GM12891 (cell line): ENCODE measurements at regions not wholly inside any gene's neighbourhood (a gene's known extent, or its start where the extent isn't known, plus 50 kb on each side); places are given as distances from the start of the nearest gene placed in this dataset.
"Not testable (repeated sequence)": the region's sequence is repeated elsewhere in the genome, so short reads cannot be mapped to it uniquely, and the experiment has no call there.

Experiments
- DNase-seq: peaks from one replicate; pipeline ENCODE4 v3.0.0; 2011; ENCODE audit warnings: low spot score; ENCODE audit not compliant: insufficient read length
- FAIRE-seq: peaks from 2 replicates; lab custom pipeline; 2011; peaks lifted over from hg19 to GRCh38; lab: Jason Lieb, UNC
- PAX5 ChIP-seq: IDR thresholded peaks from 2 replicates; pipeline ENCODE4 v1.6.1; 2011; ENCODE audit warnings: low read length, moderate library complexity, mild to moderate bottlenecking; ENCODE audit not compliant: insufficient read depth, severe bottlenecking
- POLR2A ChIP-seq: IDR thresholded peaks from 2 replicates; pipeline ENCODE4 v1.6.1; 2011; ENCODE audit warnings: low read depth, low read length, control low read depth
- POLR2AphosphoS5 ChIP-seq: IDR thresholded peaks from 2 replicates; pipeline ENCODE4 v1.6.1; 2011; ENCODE audit warnings: low read depth, low read length, control low read depth
- POU2F2 ChIP-seq: IDR thresholded peaks from 2 replicates; pipeline ENCODE4 v1.6.1; 2011; ENCODE audit warnings: low read depth, mild to moderate bottlenecking, control low read depth, low read length, moderate library complexity
- SPI1 ChIP-seq: IDR thresholded peaks from 2 replicates; pipeline ENCODE4 v1.6.1; 2011; ENCODE audit warnings: low read depth, low read length, control low read depth
- TAF1 ChIP-seq: IDR thresholded peaks from 2 replicates; pipeline ENCODE4 v1.6.1; 2011; ENCODE audit warnings: low read depth, low read length, control low read depth

DNA sequence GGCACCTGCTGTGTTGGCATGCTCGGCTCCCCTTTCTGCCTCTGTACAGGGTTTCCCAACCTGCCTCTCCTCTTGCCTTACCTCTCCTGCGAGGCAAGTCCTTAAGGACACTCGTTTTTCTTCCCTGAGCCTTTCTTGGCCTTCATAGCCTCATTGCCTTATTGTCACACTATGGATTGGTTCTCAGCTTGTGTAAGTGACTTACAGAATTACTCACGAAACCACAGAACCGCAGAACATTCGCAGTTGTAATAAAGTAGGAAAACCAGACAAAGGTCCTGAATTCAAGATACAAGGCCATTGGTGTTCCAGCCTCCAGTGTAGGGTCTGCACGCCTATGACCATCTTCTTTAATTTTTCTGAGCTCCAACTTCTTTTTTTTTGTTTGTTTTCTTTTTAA, 317.6 kb upstream of the SMIM21 start:
- DNase-seq, result no peak
- FAIRE-seq, result no peak
- TF ChIP-seq POLR2A (no peak), POU2F2 (no peak), SPI1 (no peak)

DNA sequence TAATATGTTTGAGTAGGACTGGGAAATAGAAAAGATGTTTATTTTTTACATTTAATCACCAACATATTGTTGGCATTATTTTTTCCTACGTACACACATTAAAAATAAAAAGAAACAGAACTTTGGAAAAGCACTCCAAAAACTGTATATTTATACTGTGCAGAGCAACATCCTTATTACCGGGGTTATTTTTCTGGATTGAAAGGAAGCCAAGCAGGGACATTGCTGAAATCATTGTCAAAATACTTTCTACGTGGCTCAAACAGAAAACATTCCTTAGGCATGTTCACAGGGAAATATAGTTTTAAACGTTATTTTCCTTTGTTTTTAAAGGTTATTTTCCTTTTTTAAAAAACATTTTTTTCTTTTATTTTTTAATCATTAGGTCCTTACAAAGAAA, 315.0 kb upstream of the SMIM21 start:
- FAIRE-seq (no peak), DNase-seq (no peak)
- TF ChIP-seq SPI1 (no peak), POU2F2 (no peak), PAX5 (no peak), POLR2A (no peak), TAF1 (no peak), POLR2AphosphoS5 (no peak)

- FAIRE-seq (no peak), DNase-seq (no peak)
- TF ChIP-seq TAF1 (no peak), POLR2AphosphoS5 (no peak), SPI1 (no peak), POLR2A (no peak), POU2F2 (no peak), PAX5 (no peak)
Observed at GRCh38 chr18:75739682-75740081, 312.2 kb upstream of the SMIM21 start.

GRCh38 chr18:75735291-75735690, 307.8 kb upstream of the SMIM21 start:
- no peak for TF ChIP-seq PAX5
- TF ChIP-seq POLR2AphosphoS5, result no peak
- TF ChIP-seq POLR2A, result no peak
- TF ChIP-seq POU2F2, result no peak
- TF ChIP-seq TAF1, result no peak
- TF ChIP-seq SPI1, result no peak
- no peak for FAIRE-seq
- no peak for DNase-seq

DNA sequence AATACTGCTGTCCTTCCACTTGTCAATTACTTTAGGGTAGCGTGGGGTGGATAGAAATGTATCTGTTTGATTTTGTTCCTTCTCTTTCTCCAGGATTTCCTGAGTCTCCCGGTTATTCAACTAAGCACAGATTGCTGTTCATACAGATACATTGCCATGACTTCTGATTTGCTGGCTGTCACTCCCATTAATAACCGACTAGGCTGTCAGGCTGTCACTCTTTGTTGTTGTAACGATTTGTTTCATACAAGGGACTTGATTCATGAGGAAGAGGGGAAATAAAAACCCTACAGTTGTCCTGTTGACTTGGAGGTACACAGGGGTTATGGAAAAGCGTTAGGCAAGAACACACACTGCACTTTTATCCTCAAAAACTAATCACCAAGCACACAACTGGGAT, 302.7 kb upstream of the SMIM21 start:
- DNase-seq (no peak), FAIRE-seq (no peak)
- TF ChIP-seq PAX5 (no peak), POLR2AphosphoS5 (no peak), POU2F2 (no peak), SPI1 (no peak), TAF1 (no peak), POLR2A (no peak)

- no peak for DNase-seq
- FAIRE-seq, result no peak
- TF ChIP-seq TAF1 (no peak), SPI1 (no peak), POLR2AphosphoS5 (no peak), POLR2A (no peak), PAX5 (no peak), POU2F2 (no peak)
Observed at GRCh38 chr18:75728621-75729020, 301.1 kb upstream of the SMIM21 start.

- FAIRE-seq, result no peak
Observed at GRCh38 chr18:75727456-75727855, 300.0 kb upstream of the SMIM21 start.

GRCh38 chr18:75723521-75724340, 296.2 kb upstream of the SMIM21 start:
- FAIRE-seq (no peak), DNase-seq (no peak)
- no peak for TF ChIP-seq POU2F2
- TF ChIP-seq PAX5, result no peak
- TF ChIP-seq TAF1, result no peak
- TF ChIP-seq POLR2AphosphoS5, result no peak
- TF ChIP-seq POLR2A, result no peak
- no peak for TF ChIP-seq SPI1

More at GRCh38 chr18:75727456-75727855, 300.0 kb upstream of the SMIM21 start:
- TF ChIP-seq POLR2A, result no peak
- TF ChIP-seq SPI1, result no peak
- TF ChIP-seq POU2F2, result no peak
- TF ChIP-seq TAF1, result no peak
- no peak for TF ChIP-seq POLR2AphosphoS5
- no peak for TF ChIP-seq PAX5
- DNase-seq, result peak; percentile 12

GRCh38 chr18:75714766-75715165, 287.3 kb upstream of the SMIM21 start:
- DNase-seq, result no peak
- no peak for FAIRE-seq
- no peak for TF ChIP-seq TAF1
- TF ChIP-seq POU2F2, result no peak
- no peak for TF ChIP-seq POLR2AphosphoS5
- no peak for TF ChIP-seq POLR2A
- no peak for TF ChIP-seq SPI1

DNA sequence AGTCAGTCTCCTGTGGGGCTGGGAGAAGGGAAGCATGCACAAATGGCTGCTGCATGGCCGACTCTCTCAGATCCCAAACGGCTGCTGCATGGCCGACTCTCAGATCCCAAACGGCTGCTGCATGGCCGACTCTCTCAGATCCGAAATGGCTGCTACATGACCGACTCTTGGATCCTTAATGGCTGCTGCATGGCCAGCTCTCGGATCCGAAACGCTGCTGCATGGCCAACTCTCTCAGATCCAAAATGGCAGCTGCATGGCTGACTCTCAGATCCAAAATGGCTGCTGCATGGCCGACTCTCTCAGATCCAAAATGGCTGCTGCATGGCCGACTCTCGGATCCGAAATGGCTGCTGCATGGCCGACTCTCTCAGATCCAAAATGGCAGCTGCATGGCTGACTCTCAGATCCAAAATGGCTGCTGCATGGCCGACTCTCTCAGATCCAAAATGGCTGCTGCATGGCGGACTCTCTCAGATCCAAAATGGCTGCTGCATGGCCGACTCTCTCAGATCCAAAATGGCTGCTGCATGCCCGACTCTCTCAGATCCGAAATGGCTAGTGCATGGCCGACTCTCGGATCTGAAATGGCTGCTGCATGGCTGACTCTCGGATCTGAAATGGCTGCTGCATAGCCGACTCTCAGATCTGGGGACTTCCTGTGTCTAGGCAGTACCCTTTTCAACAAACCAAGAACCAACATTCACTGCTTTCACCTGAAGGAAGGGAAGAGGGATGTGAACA, 284.8 kb upstream of the SMIM21 start:
- not testable (repeated sequence) for FAIRE-seq, DNase-seq
